Endodermal cell (in vitro differentiated cells): ENCODE measurements at regions not wholly inside any gene's neighbourhood (a gene's known extent, or its start where the extent isn't known, plus 50 kb on each side); places are given as distances from the start of the nearest gene placed in this dataset.
"Not testable (repeated sequence)": the region's sequence is repeated elsewhere in the genome, so short reads cannot be mapped to it uniquely, and the experiment has no call there.

Source experiments
- DNase-seq: peaks from one replicate; pipeline ENCODE4 v3.0.0-alpha.2; 2017
- H3K27ac ChIP-seq: 2 replicates; pipeline ENCODE4 v1.5.1; 2013; ENCODE audit warnings: mild to moderate bottlenecking, low read depth, low read length, moderate library complexity
- H3K27me3 ChIP-seq: 2 replicates; pipeline ENCODE4 v1.6.1; 2013; ENCODE audit warnings: mild to moderate bottlenecking, low read length, moderate library complexity; ENCODE audit not compliant: insufficient read depth, control insufficient read depth, poor library complexity, severe bottlenecking
- H3K36me3 ChIP-seq: 2 replicates; pipeline ENCODE4 v1.7.0; 2013; ENCODE audit warnings: mild to moderate bottlenecking, low read length, moderate library complexity; ENCODE audit not compliant: control insufficient read depth, insufficient read depth
- H3K4me1 ChIP-seq: one replicate; pipeline ENCODE4 v1.7.0; 2013; ENCODE audit warnings: low read length; ENCODE audit not compliant: control insufficient read depth, insufficient read depth
- H3K4me3 ChIP-seq: 2 replicates; pipeline ENCODE4 v1.5.1; 2013; ENCODE audit warnings: mild to moderate bottlenecking, low read length, moderate library complexity
- H3K9ac ChIP-seq: 2 replicates; pipeline ENCODE4 v1.6.1; 2013; ENCODE audit warnings: mild to moderate bottlenecking, low read length, moderate library complexity; ENCODE audit not compliant: poor library complexity, severe bottlenecking; ENCODE audit errors: extremely low read depth
- H3K9me3 ChIP-seq: 2 replicates; pipeline ENCODE4 v1.6.1; 2013; ENCODE audit warnings: mild to moderate bottlenecking, low read length, moderate library complexity; ENCODE audit not compliant: control insufficient read depth
- H3K27ac Mint-ChIP-seq: 2 replicates; pipeline ENCODE4 v1.8.0; 2020; ENCODE audit warnings: mixed read lengths
- H3K27me3 Mint-ChIP-seq: 2 replicates; pipeline ENCODE4 v1.8.0; 2021; ENCODE audit warnings: mild to moderate bottlenecking, mixed read lengths; ENCODE audit not compliant: insufficient read depth
- H3K36me3 Mint-ChIP-seq: 2 replicates; pipeline ENCODE4 v1.8.0; 2020; ENCODE audit warnings: low read depth, mixed read lengths
- H3K4me1 Mint-ChIP-seq: 2 replicates; pipeline ENCODE4 v1.8.0; 2020; ENCODE audit warnings: mixed read lengths
- H3K4me3 Mint-ChIP-seq: 2 replicates; pipeline ENCODE4 v1.8.0; 2020; ENCODE audit warnings: mild to moderate bottlenecking, moderate library complexity, mixed read lengths
- H3K9me3 Mint-ChIP-seq: 2 replicates; pipeline ENCODE4 v1.8.0; 2020; ENCODE audit warnings: mild to moderate bottlenecking, mixed read lengths
- WGBS, 2 experiments: methylation state at CpG; one replicate each; pipeline versions ENCODE4 v1.1.5 to v1.1.7; 2013; ENCODE audit warnings: missing lambda C conversion rate in 2 of 2, mixed read lengths in 1 of 2; ENCODE audit not compliant: insufficient coverage in 1 of 2, insufficient read length in 1 of 2; 5-methylcytosine and 5-hydroxymethylcytosine counted together
- TF ChIP-seq, protein P1 (sequence below): fragments of 200-600 bp; sonication (generic); conservative IDR thresholded peaks from 2 replicates; pipeline ENCODE4 v1.5.0; 2021; ENCODE audit warnings: antibody characterized with exemption, mild to moderate bottlenecking

DNA sequence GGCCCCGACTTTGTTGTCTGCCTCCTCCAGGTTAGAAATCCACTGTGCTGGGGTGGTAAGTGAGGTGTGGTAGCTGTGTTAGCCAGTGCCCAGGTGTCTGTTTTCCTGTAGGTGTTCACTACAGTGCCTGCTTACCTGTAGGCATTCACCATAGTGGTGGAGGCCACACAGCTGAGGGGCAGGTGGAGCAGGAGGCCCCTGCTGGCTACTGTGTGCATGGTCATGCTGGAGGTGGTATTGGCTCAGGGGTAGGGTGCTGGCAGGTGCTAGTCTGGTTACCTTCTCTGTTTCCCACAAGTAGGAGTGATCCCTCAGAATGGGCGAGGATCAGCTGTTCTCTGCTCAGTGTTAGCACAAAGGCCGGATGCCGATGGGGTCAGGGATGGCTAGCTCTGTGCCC is 217.3 kb downstream of the SYT10 start:
- H3K27me3 Mint-ChIP-seq, result no peaks in the 10 kb centered on the region
- Histone ChIP-seq H3K4me1 (no peaks in the 10 kb centered on the region), H3K36me3 (no peaks in the 10 kb centered on the region), H3K4me3 (no peak overlapping the region), H3K27ac (no peak overlapping the region), H3K9ac (no peak overlapping the region), H3K9me3 (peaks cover 22% of the 10 kb centered on the region), H3K27me3 (no peaks in the 10 kb centered on the region)
- peaks cover 28% of the 10 kb centered on the region for H3K9me3 Mint-ChIP-seq
- TF ChIP-seq, protein P1, sequence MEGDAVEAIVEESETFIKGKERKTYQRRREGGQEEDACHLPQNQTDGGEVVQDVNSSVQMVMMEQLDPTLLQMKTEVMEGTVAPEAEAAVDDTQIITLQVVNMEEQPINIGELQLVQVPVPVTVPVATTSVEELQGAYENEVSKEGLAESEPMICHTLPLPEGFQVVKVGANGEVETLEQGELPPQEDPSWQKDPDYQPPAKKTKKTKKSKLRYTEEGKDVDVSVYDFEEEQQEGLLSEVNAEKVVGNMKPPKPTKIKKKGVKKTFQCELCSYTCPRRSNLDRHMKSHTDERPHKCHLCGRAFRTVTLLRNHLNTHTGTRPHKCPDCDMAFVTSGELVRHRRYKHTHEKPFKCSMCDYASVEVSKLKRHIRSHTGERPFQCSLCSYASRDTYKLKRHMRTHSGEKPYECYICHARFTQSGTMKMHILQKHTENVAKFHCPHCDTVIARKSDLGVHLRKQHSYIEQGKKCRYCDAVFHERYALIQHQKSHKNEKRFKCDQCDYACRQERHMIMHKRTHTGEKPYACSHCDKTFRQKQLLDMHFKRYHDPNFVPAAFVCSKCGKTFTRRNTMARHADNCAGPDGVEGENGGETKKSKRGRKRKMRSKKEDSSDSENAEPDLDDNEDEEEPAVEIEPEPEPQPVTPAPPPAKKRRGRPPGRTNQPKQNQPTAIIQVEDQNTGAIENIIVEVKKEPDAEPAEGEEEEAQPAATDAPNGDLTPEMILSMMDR, result peak; percentile 56
- DNase-seq, result peak; percentile 58
- no peak overlapping the region for H3K27ac Mint-ChIP-seq
- H3K36me3 Mint-ChIP-seq, result peaks cover 2% of the 10 kb centered on the region
- WGBS, 2 experiments, result 91 to 94% methylated on average over 4 of the region's 4 CpGs
- H3K4me3 Mint-ChIP-seq, result no peak overlapping the region
- H3K4me1 Mint-ChIP-seq, result no peaks in the 10 kb centered on the region

- Histone ChIP-seq H3K27me3 (no peaks in the 10 kb centered on the region), H3K9ac (no peak overlapping the region), H3K36me3 (no peaks in the 10 kb centered on the region), H3K27ac (no peak overlapping the region), H3K9me3 (peaks cover 3% of the 10 kb centered on the region), H3K4me3 (no peak overlapping the region), H3K4me1 (no peaks in the 10 kb centered on the region)
- no peaks in the 10 kb centered on the region for H3K27me3 Mint-ChIP-seq
- no peak for DNase-seq
- WGBS, 2 experiments, result 94 to 100% methylated on average over 2 of the region's 2 CpGs
- no peak overlapping the region for H3K27ac Mint-ChIP-seq
- no peaks in the 10 kb centered on the region for H3K4me1 Mint-ChIP-seq
- H3K4me3 Mint-ChIP-seq, result no peak overlapping the region
- peaks cover 5% of the 10 kb centered on the region for H3K9me3 Mint-ChIP-seq
- TF ChIP-seq, protein P1, result no peak
- no peaks in the 10 kb centered on the region for H3K36me3 Mint-ChIP-seq
Observed at GRCh38 chr12:33205981-33206380, 233.6 kb downstream of the SYT10 start.

- not testable (repeated sequence) for H3K27me3 Mint-ChIP-seq, H3K27ac ChIP-seq, H3K4me3 ChIP-seq, H3K9ac ChIP-seq, H3K4me3 Mint-ChIP-seq, H3K4me1 Mint-ChIP-seq, H3K27ac Mint-ChIP-seq, H3K27me3 ChIP-seq, DNase-seq, H3K36me3 ChIP-seq, H3K4me1 ChIP-seq
- Mint-ChIP-seq H3K9me3 (peaks cover 67% of the 10 kb centered on the region), H3K36me3 (peaks cover 12% of the 10 kb centered on the region)
- H3K9me3 ChIP-seq, result peaks cover 21% of the 10 kb centered on the region
Observed at GRCh38 chr12:33194389-33194788, 245.2 kb downstream of the SYT10 start.

GRCh38 chr12:33192226-33192625 is 247.4 kb downstream of the SYT10 start:
- Histone ChIP-seq H3K9me3 (peaks cover 30% of the 10 kb centered on the region), H3K27me3 (no peaks in the 10 kb centered on the region), H3K4me1 (no peaks in the 10 kb centered on the region), H3K27ac (no peak overlapping the region), H3K36me3 (no peaks in the 10 kb centered on the region), H3K4me3 (no peak overlapping the region), H3K9ac (no peak overlapping the region)
- TF ChIP-seq, protein P1, result no peak
- H3K4me3 Mint-ChIP-seq, result no peak overlapping the region
- peaks cover 59% of the 10 kb centered on the region for H3K9me3 Mint-ChIP-seq
- no peak for DNase-seq
- WGBS, 2 experiments, result 89 to 92% methylated on average over 4 of the region's 4 CpGs
- no peak overlapping the region for H3K27ac Mint-ChIP-seq
- peaks cover 12% of the 10 kb centered on the region for H3K36me3 Mint-ChIP-seq
- no peaks in the 10 kb centered on the region for H3K27me3 Mint-ChIP-seq
- no peaks in the 10 kb centered on the region for H3K4me1 Mint-ChIP-seq
